ENCODE measurements at regions not wholly inside any gene's neighbourhood (a gene's known extent, or its start where the extent isn't known, plus 50 kb on each side); places are given as distances from the start of the nearest gene placed in this dataset.

- TF ChIP-seq, protein P1, sequence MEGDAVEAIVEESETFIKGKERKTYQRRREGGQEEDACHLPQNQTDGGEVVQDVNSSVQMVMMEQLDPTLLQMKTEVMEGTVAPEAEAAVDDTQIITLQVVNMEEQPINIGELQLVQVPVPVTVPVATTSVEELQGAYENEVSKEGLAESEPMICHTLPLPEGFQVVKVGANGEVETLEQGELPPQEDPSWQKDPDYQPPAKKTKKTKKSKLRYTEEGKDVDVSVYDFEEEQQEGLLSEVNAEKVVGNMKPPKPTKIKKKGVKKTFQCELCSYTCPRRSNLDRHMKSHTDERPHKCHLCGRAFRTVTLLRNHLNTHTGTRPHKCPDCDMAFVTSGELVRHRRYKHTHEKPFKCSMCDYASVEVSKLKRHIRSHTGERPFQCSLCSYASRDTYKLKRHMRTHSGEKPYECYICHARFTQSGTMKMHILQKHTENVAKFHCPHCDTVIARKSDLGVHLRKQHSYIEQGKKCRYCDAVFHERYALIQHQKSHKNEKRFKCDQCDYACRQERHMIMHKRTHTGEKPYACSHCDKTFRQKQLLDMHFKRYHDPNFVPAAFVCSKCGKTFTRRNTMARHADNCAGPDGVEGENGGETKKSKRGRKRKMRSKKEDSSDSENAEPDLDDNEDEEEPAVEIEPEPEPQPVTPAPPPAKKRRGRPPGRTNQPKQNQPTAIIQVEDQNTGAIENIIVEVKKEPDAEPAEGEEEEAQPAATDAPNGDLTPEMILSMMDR (IDR thresholded peaks at IDR 0.05): no peak
- TF ChIP-seq POLR2A (IDR thresholded peaks at IDR 0.05) (no peak), EP300 (IDR thresholded peaks at IDR 0.05) (no peak)
These were observed 129.7 kb upstream of the PMFBP1 start for GRCh38 chr16:72301523-72302236.
